Tibial nerve (tissue), 4 donors: ENCODE measurements at regions not wholly inside any gene's neighbourhood (a gene's known extent, or its start where the extent isn't known, plus 50 kb on each side); places are given as distances from the start of the nearest gene placed in this dataset.

ENCODE experiments used
- EP300 ChIP-seq, 2 donors: sonication (generic); formaldehyde crosslinking; IDR thresholded peaks; one replicate each; pipeline ENCODE4 v1.6.1; 2017; ENCODE audit warnings: antibody characterized with exemption in 2 of 2, mild to moderate bottlenecking in 1 of 2
- TF ChIP-seq, protein P1 (sequence below), 5 experiments: fragments of 200-600 bp in 3 of 5; fragments of 450-650 bp in 2 of 5; sonication (generic) in 3 of 5; IDR thresholded peaks; one replicate each; pipeline ENCODE4 v1.5.1; 2016 to 2019; ENCODE audit warnings: antibody characterized with exemption in 5 of 5, mild to moderate bottlenecking in 3 of 5, moderate library complexity in 2 of 5

DNA sequence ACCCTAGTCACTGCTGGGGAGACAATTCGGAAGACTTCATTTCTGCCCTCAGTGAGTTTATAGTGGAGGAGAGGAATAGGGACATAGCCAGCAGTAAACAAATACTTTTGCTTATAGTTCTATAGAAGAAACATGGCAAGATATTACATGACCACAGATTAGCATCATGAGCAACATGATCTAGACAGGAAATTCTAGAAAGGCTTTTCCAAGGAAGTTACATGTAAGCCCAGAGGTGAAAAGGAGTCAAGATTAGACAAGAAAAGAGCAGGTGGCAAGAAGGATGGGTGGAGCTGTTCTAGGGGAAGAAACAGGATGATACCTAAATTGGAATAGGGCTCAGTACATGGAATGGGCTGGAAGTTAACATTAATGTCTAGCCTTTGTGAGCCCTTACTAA, 82.8 kb upstream of the MYO10 start:
- TF ChIP-seq, protein P1, sequence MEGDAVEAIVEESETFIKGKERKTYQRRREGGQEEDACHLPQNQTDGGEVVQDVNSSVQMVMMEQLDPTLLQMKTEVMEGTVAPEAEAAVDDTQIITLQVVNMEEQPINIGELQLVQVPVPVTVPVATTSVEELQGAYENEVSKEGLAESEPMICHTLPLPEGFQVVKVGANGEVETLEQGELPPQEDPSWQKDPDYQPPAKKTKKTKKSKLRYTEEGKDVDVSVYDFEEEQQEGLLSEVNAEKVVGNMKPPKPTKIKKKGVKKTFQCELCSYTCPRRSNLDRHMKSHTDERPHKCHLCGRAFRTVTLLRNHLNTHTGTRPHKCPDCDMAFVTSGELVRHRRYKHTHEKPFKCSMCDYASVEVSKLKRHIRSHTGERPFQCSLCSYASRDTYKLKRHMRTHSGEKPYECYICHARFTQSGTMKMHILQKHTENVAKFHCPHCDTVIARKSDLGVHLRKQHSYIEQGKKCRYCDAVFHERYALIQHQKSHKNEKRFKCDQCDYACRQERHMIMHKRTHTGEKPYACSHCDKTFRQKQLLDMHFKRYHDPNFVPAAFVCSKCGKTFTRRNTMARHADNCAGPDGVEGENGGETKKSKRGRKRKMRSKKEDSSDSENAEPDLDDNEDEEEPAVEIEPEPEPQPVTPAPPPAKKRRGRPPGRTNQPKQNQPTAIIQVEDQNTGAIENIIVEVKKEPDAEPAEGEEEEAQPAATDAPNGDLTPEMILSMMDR (IDR thresholded peaks at IDR 0.05) = no peak
- no peak for TF ChIP-seq EP300 (IDR thresholded peaks at IDR 0.05)
